HEK293T (cell line): ENCODE measurements at regions not wholly inside any gene's neighbourhood (a gene's known extent, or its start where the extent isn't known, plus 50 kb on each side); places are given as distances from the start of the nearest gene placed in this dataset.

Experiments used
- FOXA1 ChIP-seq: fragments of 450-650 bp; IDR thresholded peaks from 2 replicates; pipeline ENCODE4 v1.6.1; 2016; ENCODE audit warnings: mild to moderate bottlenecking
- FOXK2 ChIP-seq: fragments of 450-650 bp; IDR thresholded peaks from 2 replicates; pipeline ENCODE4 v1.6.1; 2016; ENCODE audit warnings: mild to moderate bottlenecking
- FOXM1 ChIP-seq: fragments of 450-650 bp; IDR thresholded peaks from 2 replicates; pipeline ENCODE4 v1.6.1; 2017; ENCODE audit warnings: mild to moderate bottlenecking, borderline replicate concordance

GRCh38 chr6:121590916-121591315 lies 155.5 kb downstream of the GJA1 start:
- TF ChIP-seq FOXK2: no peak
- TF ChIP-seq FOXM1: no peak
- no peak for TF ChIP-seq FOXA1
